ENCODE measurements at regions not wholly inside any gene's neighbourhood (a gene's known extent, or its start where the extent isn't known, plus 50 kb on each side); places are given as distances from the start of the nearest gene placed in this dataset.
"Not testable (repeated sequence)": the region's sequence is repeated elsewhere in the genome, so short reads cannot be mapped to it uniquely, and the experiment has no call there.

DNA sequence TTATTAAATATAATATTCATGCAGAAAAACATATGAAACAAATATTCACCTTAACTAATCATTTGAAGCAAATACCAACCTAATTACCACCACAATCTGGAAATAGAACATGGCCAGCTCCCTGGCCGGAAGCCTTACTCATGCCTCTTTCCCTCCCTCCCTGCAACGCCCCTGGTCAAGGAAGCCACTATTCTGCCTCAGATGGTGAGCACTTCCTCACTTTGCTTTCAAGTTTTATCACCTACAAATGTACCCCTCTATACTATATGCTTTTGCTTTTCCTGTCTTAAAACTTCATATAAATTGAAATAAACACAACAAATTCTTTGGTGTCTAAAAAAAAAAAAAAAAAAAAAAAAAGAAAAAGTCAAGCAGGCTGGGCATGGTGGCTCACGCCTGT lies 221.2 kb downstream of the CASP12 start:
- TF ChIP-seq, protein P1, sequence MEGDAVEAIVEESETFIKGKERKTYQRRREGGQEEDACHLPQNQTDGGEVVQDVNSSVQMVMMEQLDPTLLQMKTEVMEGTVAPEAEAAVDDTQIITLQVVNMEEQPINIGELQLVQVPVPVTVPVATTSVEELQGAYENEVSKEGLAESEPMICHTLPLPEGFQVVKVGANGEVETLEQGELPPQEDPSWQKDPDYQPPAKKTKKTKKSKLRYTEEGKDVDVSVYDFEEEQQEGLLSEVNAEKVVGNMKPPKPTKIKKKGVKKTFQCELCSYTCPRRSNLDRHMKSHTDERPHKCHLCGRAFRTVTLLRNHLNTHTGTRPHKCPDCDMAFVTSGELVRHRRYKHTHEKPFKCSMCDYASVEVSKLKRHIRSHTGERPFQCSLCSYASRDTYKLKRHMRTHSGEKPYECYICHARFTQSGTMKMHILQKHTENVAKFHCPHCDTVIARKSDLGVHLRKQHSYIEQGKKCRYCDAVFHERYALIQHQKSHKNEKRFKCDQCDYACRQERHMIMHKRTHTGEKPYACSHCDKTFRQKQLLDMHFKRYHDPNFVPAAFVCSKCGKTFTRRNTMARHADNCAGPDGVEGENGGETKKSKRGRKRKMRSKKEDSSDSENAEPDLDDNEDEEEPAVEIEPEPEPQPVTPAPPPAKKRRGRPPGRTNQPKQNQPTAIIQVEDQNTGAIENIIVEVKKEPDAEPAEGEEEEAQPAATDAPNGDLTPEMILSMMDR (IDR thresholded peaks at IDR 0.05): not testable (repeated sequence)
- not testable (repeated sequence) for TF ChIP-seq POLR2A (IDR thresholded peaks at IDR 0.05)
